Trophoblast cell (in vitro differentiated cells and primary cell): ENCODE measurements at regions not wholly inside any gene's neighbourhood (a gene's known extent, or its start where the extent isn't known, plus 50 kb on each side); places are given as distances from the start of the nearest gene placed in this dataset.
"Not testable (repeated sequence)": the region's sequence is repeated elsewhere in the genome, so short reads cannot be mapped to it uniquely, and the experiment has no call there.

ENCODE experiments used
- DNase-seq, 2 donors: peaks; one replicate each; pipeline ENCODE4 v3.0.0-alpha.2; 2016
- H2AFZ ChIP-seq: 2 replicates; pipeline ENCODE4 v1.6.1; 2013; ENCODE audit warnings: low read length, moderate library complexity, mild to moderate bottlenecking; ENCODE audit not compliant: insufficient read depth, poor library complexity
- H2AK5ac ChIP-seq: 2 replicates; pipeline ENCODE4 v1.6.1; 2013; ENCODE audit warnings: mild to moderate bottlenecking, low read length
- H2BK120ac ChIP-seq: 2 replicates; pipeline ENCODE4 v1.6.1; 2013; ENCODE audit warnings: low read length, mild to moderate bottlenecking, moderate library complexity; ENCODE audit not compliant: insufficient read depth, poor library complexity
- H2BK12ac ChIP-seq: 2 replicates; pipeline ENCODE4 v1.6.1; 2013; ENCODE audit warnings: mild to moderate bottlenecking, low read length, moderate library complexity
- H2BK5ac ChIP-seq: 2 replicates; pipeline ENCODE4 v1.6.1; 2013; ENCODE audit warnings: low read length, low read depth, moderate library complexity, mild to moderate bottlenecking; ENCODE audit not compliant: poor library complexity
- H3K14ac ChIP-seq: 2 replicates; pipeline ENCODE4 v1.6.1; 2013; ENCODE audit warnings: mild to moderate bottlenecking, low read length
- H3K18ac ChIP-seq: 2 replicates; pipeline ENCODE4 v1.6.1; 2013; ENCODE audit warnings: mild to moderate bottlenecking, low read length
- H3K23ac ChIP-seq: 2 replicates; pipeline ENCODE4 v1.6.1; 2013; ENCODE audit warnings: low read length
- H3K27ac ChIP-seq: 2 replicates; pipeline ENCODE4 v1.5.1; 2013; ENCODE audit warnings: low read depth, mild to moderate bottlenecking, inconsistent platforms, low read length, moderate library complexity
- H3K27me3 ChIP-seq: 2 replicates; pipeline ENCODE4 v1.6.1; 2013; ENCODE audit warnings: inconsistent platforms, mild to moderate bottlenecking, low read length, moderate library complexity; ENCODE audit not compliant: insufficient read depth
- H3K36me3 ChIP-seq, 2 experiments: 1 replicate in 1 of 2; 2 replicates in 1 of 2; pipeline ENCODE4 v1.6.1; 2013; ENCODE audit warnings: low read length in 2 of 2, mild to moderate bottlenecking in 2 of 2, moderate library complexity in 1 of 2; ENCODE audit not compliant: insufficient read depth in 2 of 2, control insufficient read depth in 1 of 2
- H3K4ac ChIP-seq: 2 replicates; pipeline ENCODE4 v1.6.1; 2013; ENCODE audit warnings: low read depth, mild to moderate bottlenecking, low read length, moderate library complexity
- H3K4me1 ChIP-seq, 2 experiments: 1 replicate in 1 of 2; 2 replicates in 1 of 2; pipeline ENCODE4 v1.6.1; 2013; ENCODE audit warnings: low read length in 2 of 2, mild to moderate bottlenecking in 2 of 2, moderate library complexity in 1 of 2; ENCODE audit not compliant: insufficient read depth in 2 of 2, control insufficient read depth in 1 of 2
- H3K4me2 ChIP-seq: 2 replicates; pipeline ENCODE4 v1.6.1; 2013; ENCODE audit warnings: inconsistent platforms, mild to moderate bottlenecking, low read length, moderate library complexity
- H3K4me3 ChIP-seq: 2 replicates; pipeline ENCODE4 v1.5.1; 2013; ENCODE audit warnings: mild to moderate bottlenecking, low read depth, low read length, inconsistent platforms
- H3K79me1 ChIP-seq: one replicate; pipeline ENCODE4 v1.6.1; 2013; ENCODE audit warnings: low read length
- H3K79me2 ChIP-seq: 2 replicates; pipeline ENCODE4 v1.6.1; 2013; ENCODE audit warnings: low read length, mild to moderate bottlenecking; ENCODE audit not compliant: control insufficient read depth, insufficient read depth, poor library complexity
- H3K9ac ChIP-seq: 2 replicates; pipeline ENCODE4 v1.6.1; 2013; ENCODE audit warnings: mild to moderate bottlenecking, low read length
- H3K9me3 ChIP-seq: 2 replicates; pipeline ENCODE4 v1.6.1; 2013; ENCODE audit warnings: low read depth, mild to moderate bottlenecking, control low read depth, inconsistent platforms, low read length; ENCODE audit not compliant: insufficient read depth
- H4K12ac ChIP-seq: 2 replicates; pipeline ENCODE4 v1.6.1; 2013; ENCODE audit warnings: low read depth, mild to moderate bottlenecking, low read length, moderate library complexity
- H4K8ac ChIP-seq: 2 replicates; pipeline ENCODE4 v1.6.1; 2013; ENCODE audit warnings: low read depth, mild to moderate bottlenecking, low read length, moderate library complexity
- H4K91ac ChIP-seq: one replicate; pipeline ENCODE4 v1.6.1; 2013; ENCODE audit warnings: low read depth, mild to moderate bottlenecking, low read length, moderate library complexity
- WGBS: extraction: QIAGEN DNeasy Blood & Tissue Kit; methylation state at CpG from one replicate; pipeline ENCODE4 v1.1.7; 2013; ENCODE audit warnings: missing lambda C conversion rate; ENCODE audit not compliant: insufficient read length, insufficient coverage; ENCODE audit errors: extremely low coverage; 5-methylcytosine and 5-hydroxymethylcytosine counted together

DNA sequence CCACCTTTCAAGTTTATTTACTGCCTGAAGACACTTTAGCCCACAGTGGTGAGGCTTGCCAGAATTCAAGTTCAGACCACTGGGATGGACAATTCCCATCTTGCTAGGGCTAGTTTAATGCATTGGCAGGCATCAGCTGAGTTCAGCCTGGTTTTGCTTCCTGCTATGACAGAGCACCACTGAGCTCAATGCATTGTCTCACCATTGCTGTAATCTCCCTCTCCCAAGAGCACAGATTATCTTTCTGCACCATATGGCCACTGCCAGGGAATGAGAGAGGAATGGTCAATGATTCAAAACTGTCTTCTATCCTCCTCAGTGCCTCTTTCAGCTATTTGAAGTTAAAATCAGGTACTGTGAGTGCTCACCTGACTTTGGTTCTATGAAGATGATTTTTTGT is 160.8 kb downstream of the XPNPEP1 start:
- H2AK5ac ChIP-seq, result no peak overlapping the region
- H3K79me2 ChIP-seq, result no peaks in the 10 kb centered on the region
- H2BK5ac ChIP-seq, result no peak overlapping the region

DNA sequence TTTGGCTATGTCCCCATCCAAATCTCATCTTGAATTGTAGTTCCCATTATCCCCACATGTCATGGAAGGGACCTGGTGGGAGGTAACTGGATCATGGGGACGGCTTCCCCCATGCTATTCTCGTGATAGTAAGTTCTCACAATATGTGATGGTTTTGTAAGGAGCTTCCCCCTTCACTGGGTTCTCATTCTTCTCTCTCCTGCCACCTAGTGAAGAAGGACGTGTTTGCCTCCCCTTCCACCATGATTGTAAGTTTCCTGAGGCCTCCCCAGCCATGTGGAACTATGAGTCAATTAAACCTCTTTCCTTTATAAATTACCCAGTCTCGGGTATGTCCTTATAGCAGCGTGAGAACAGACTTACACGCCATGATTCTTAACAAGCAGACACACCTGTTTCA is 165.6 kb downstream of the XPNPEP1 start:
- not testable (repeated sequence) for H4K8ac ChIP-seq, H3K27ac ChIP-seq, H2AK5ac ChIP-seq, H3K9ac ChIP-seq, H3K36me3 ChIP-seq, H3K23ac ChIP-seq, DNase-seq, H2BK120ac ChIP-seq, H3K4me3 ChIP-seq, H3K4ac ChIP-seq, H2BK12ac ChIP-seq, H3K79me1 ChIP-seq, H3K18ac ChIP-seq, H3K4me1 ChIP-seq, H3K14ac ChIP-seq, H4K91ac ChIP-seq, H3K9me3 ChIP-seq, H3K4me2 ChIP-seq, H2BK5ac ChIP-seq, H2AFZ ChIP-seq, H3K27me3 ChIP-seq, H3K79me2 ChIP-seq, H4K12ac ChIP-seq
- WGBS, result no CpG with 5 or more reads among the region's 6 CpGs

More for the DNA sequence above, 160.8 kb downstream of the XPNPEP1 start:
- H4K91ac ChIP-seq, result no peak overlapping the region
- no peak overlapping the region for H2BK12ac ChIP-seq
- H3K14ac ChIP-seq, result no peak overlapping the region
- no peak overlapping the region for H2AFZ ChIP-seq
- no peak overlapping the region for H3K4me2 ChIP-seq
- no peak overlapping the region for H3K27ac ChIP-seq
- H3K4me3 ChIP-seq, result no peak overlapping the region
- H3K36me3 ChIP-seq, result no peaks in the 10 kb centered on the region
- no peak overlapping the region for H4K12ac ChIP-seq
- H4K8ac ChIP-seq, result no peak overlapping the region
- H3K18ac ChIP-seq, result no peak overlapping the region
- no peak overlapping the region for H3K9ac ChIP-seq
- no peak overlapping the region for H3K23ac ChIP-seq
- no peaks in the 10 kb centered on the region for H3K79me1 ChIP-seq
- no peak overlapping the region for H3K4ac ChIP-seq
- H3K4me1 ChIP-seq, result no peaks in the 10 kb centered on the region
- no peaks in the 10 kb centered on the region for H3K9me3 ChIP-seq
- H2BK120ac ChIP-seq, result no peak overlapping the region
- no peak for DNase-seq
- no peaks in the 10 kb centered on the region for H3K27me3 ChIP-seq

DNA sequence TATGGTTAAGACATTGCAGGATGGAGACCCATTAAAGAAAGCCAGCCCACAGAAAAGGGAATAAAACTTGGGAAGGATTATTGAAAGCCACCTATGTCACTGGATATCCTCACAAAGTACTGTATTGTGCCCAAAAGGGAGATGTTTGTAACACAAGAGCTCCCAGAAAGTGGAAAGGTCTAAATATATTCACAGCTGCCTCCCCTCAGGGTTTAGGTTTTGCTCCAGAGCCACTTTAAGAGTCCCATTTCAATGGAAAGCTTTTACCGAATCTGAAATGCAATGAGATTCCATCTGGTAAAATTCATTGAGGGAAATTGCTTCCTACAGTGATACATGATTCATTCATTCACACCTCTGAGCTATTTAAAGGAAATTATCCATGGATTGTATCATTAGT is 176.4 kb downstream of the XPNPEP1 start:
- Histone ChIP-seq H3K18ac (no peak overlapping the region), H3K23ac (no peak overlapping the region), H3K9me3 (no peaks in the 10 kb centered on the region), H4K91ac (no peak overlapping the region), H3K4me3 (no peak overlapping the region), H2BK5ac (no peak overlapping the region), H2AFZ (no peak overlapping the region), H3K79me2 (no peaks in the 10 kb centered on the region), H3K9ac (no peak overlapping the region), H3K4me1 (no peaks in the 10 kb centered on the region), H3K27me3 (no peaks in the 10 kb centered on the region), H3K4me2 (no peak overlapping the region), H2AK5ac (no peak overlapping the region), H3K36me3 (no peaks in the 10 kb centered on the region), H2BK12ac (no peak overlapping the region), H3K14ac (no peak overlapping the region), H3K4ac (no peak overlapping the region), H3K27ac (no peak overlapping the region), H4K12ac (no peak overlapping the region), H2BK120ac (no peak overlapping the region), H4K8ac (no peak overlapping the region), H3K79me1 (no peaks in the 10 kb centered on the region)
- no CpG with 5 or more reads among the region's 1 CpG for WGBS
- no peak for DNase-seq

DNA sequence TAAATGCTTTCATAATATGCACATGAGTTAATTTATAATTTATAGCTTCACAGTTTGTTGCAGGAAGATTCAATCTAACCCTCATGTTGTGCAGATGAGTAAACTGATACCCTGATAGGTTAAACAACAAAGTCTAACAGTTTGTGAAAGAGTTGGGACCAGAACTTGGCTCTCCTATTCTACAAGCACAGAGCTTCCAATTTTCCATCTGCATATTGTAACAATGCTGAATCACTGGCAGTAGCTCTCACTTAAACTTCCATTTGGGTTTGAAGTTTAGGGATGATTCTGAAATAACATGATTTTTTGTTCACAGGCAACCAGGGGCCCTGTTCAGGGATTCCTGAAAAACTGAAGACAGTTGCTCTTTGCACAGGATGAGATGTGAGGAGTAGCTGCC is 179.3 kb downstream of the XPNPEP1 start:
- no peaks in the 10 kb centered on the region for H3K27me3 ChIP-seq
- no peak overlapping the region for H2AK5ac ChIP-seq
- H3K4me2 ChIP-seq, result no peak overlapping the region
- no peak for DNase-seq
- H3K9me3 ChIP-seq, result no peaks in the 10 kb centered on the region
- no peak overlapping the region for H3K27ac ChIP-seq
- H3K23ac ChIP-seq, result no peak overlapping the region
- H2BK120ac ChIP-seq, result no peak overlapping the region
- H4K8ac ChIP-seq, result no peak overlapping the region
- no peak overlapping the region for H2AFZ ChIP-seq
- H4K91ac ChIP-seq, result no peak overlapping the region
- no peak overlapping the region for H2BK5ac ChIP-seq
- H3K79me1 ChIP-seq, result no peaks in the 10 kb centered on the region
- H3K4me1 ChIP-seq, result no peaks in the 10 kb centered on the region
- H3K4ac ChIP-seq, result no peak overlapping the region
- no peak overlapping the region for H3K14ac ChIP-seq
- no peak overlapping the region for H3K4me3 ChIP-seq
- no peak overlapping the region for H2BK12ac ChIP-seq
- H3K18ac ChIP-seq, result no peak overlapping the region
- H4K12ac ChIP-seq, result no peak overlapping the region
- no peak overlapping the region for H3K9ac ChIP-seq
- H3K36me3 ChIP-seq, result no peaks in the 10 kb centered on the region
- no peaks in the 10 kb centered on the region for H3K79me2 ChIP-seq

DNA sequence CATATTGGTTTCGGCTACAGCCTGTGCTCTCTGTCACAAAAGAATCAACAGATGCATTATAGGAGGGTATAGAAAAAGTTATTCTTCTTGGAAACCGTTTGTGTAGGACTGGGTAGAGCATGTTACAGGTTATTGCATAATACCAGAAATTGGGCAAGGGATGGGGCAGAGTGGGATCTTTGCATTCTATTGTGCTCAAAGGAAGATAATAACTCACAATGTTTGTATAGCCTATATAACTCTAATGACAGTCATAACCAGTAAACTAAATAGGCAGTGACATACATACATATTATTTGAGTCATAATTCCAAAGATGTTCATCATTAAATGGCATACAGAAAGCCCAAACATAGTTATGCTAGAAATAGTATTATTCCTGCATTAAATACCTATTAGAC is 179.7 kb downstream of the XPNPEP1 start:
- Histone ChIP-seq H3K9ac (no peak overlapping the region), H3K36me3 (no peaks in the 10 kb centered on the region), H3K79me1 (no peaks in the 10 kb centered on the region), H2AK5ac (no peak overlapping the region), H3K4me2 (no peak overlapping the region), H3K4ac (no peak overlapping the region), H4K91ac (no peak overlapping the region), H3K27ac (no peak overlapping the region), H3K27me3 (no peaks in the 10 kb centered on the region), H2AFZ (no peak overlapping the region), H4K8ac (no peak overlapping the region), H2BK12ac (no peak overlapping the region), H3K18ac (no peak overlapping the region), H2BK5ac (no peak overlapping the region), H3K14ac (no peak overlapping the region), H4K12ac (no peak overlapping the region), H3K9me3 (no peaks in the 10 kb centered on the region), H3K23ac (no peak overlapping the region), H3K79me2 (no peaks in the 10 kb centered on the region), H2BK120ac (no peak overlapping the region), H3K4me3 (no peak overlapping the region), H3K4me1 (no peaks in the 10 kb centered on the region)
- no CpG with 5 or more reads among the region's 2 CpGs for WGBS
- no peak for DNase-seq
